Germinal center (tissue), 1 donor: ENCODE measurements at regions not wholly inside any gene's neighbourhood (a gene's known extent, or its start where the extent isn't known, plus 50 kb on each side); places are given as distances from the start of the nearest gene placed in this dataset.

Experiments used
- DNase-seq: peaks from one replicate; pipeline ENCODE4 v3.0.0; 2012; ENCODE audit warnings: mixed read lengths, low spot score

GRCh38 chr2:49490710-49491109 lies 336.4 kb upstream of the FSHR start:
- peak; percentile 3 for DNase-seq

GRCh38 chr2:49487139-49487538 lies 332.8 kb upstream of the FSHR start:
- no peak for DNase-seq

DNA sequence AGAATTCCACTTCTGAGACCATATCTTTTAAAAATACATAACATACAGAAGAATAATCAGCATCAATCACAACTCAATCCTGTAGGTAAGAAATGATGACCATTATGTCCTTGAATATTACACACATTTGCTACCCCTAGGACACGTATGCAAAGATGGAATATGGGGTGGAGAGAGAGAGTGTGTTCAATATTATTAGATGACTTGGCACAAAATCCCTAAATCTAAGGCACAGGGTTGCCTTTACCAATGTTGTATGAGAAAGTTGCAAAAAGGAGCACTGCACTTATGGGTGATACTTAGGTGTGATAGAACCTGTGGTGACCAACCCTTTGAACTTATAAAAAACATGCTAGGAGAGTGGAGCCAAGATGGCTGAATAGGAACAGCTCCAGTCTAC lies 326.2 kb upstream of the FSHR start:
- no peak for DNase-seq

DNA sequence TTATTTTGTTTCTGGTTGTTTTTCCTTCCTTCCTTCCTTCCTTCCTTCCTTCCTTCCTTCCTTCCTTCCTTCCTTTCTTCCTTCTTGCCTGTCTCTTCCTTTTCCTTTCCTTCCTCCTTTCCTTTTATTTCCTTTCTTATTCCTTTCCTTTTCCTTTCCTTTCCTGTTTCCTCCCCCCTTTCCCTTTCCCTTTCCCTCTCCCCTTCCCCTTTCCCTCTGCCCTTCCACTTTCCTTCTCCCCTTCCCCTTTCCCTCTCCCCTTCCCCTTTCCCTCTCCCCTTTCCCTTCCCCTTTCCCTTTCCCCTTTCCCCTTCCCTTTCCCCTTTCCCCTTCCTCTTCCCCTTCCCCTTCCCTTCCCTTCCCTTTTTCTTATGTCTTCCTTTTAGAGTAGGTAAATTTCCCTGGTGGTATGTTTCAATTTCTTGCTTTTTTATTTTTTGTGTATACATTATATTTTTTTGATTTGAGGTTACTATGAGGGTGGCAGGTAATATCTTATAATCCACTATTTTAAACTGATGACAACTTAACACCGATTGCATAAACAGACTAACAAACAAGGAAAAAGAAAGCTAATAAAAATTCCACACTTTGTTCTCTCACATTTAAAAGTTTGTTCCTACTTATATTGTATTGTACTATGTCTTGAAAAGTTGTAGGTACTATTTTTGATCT lies 311.0 kb upstream of the FSHR start:
- DNase-seq: no peak

- no peak for DNase-seq
Measured at GRCh38 chr2:49459314-49459993, 305.1 kb upstream of the FSHR start.

DNA sequence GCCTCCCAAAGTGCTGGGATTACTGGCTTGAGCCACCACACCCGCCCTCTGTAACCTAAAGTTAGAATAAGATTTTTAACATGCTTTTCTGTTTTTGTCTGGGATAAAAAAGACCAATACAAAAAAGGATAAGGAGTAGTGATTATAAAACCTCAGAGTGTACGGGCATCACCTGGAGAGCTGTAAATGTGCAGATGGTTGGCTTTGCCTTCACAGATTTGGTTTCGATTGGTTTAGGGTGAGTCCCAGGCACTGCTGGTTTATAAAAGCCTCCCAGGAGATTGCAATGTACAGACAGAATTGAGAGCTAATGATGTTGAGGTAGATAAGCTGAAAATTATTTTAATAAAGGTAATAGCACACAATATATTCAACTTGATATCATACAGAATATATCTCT lies 289.7 kb upstream of the FSHR start:
- DNase-seq: no peak

- no peak for DNase-seq
Measured at GRCh38 chr2:49426996-49427395, 272.7 kb upstream of the FSHR start.

- DNase-seq: no peak
Measured at GRCh38 chr2:49416252-49416651, 261.9 kb upstream of the FSHR start.

DNA sequence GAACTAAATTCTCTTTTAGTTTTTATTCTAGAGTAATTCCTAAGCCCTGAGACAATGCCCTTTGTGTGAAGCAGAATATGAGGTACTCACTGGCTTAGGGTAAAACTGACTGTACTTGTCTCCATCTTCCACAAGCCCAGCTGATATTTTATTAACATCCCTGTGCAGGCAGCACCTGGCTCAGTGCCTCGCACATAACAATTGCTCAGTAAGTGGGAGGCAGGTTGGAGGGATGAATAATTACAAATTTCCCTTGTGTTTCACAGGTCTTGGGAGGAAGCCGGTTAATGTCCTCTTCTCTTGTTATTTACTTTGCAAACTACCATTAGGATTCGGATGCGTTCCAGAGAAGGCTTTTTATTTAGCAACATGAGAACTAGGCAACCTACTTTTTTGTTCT lies 249.8 kb upstream of the FSHR start:
- DNase-seq: no peak

DNA sequence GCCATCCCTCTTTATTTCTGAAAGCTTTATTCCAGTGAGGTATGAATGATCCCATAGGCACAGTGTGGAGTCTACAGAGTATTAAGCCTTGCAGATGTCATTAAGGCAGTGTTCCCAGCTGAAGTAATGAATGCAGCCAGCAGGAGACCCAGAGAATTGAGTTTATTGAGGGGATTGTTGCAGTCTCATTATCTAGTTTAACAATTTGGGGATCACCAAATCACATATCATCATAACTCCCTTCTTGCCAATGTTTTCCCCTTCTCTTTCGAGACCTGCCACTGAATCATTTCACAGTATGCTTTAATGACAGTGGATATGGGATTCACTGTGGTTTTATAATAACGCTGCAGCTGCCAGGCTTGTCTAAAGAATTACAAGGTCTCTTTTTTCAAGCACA lies 249.3 kb upstream of the FSHR start:
- no peak for DNase-seq

DNA sequence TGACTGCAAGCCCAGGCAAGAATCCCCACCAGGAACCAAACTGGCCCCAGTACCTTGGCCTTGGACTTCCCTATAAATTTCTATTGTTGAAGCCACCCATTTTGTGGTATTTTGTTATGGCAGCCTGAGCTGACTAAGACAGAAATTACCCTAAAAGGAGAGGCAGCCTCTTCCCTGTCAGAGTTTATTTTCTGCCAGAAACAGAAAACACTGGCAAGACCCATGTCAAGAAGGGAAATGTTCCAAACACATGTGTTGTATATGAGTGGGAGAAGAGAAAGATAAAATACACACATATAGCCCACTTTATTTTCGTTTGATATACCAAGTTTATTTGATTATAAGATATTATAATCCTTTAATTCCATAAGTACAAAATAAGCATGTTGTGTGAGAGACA lies 225.1 kb upstream of the FSHR start:
- no peak for DNase-seq

DNA sequence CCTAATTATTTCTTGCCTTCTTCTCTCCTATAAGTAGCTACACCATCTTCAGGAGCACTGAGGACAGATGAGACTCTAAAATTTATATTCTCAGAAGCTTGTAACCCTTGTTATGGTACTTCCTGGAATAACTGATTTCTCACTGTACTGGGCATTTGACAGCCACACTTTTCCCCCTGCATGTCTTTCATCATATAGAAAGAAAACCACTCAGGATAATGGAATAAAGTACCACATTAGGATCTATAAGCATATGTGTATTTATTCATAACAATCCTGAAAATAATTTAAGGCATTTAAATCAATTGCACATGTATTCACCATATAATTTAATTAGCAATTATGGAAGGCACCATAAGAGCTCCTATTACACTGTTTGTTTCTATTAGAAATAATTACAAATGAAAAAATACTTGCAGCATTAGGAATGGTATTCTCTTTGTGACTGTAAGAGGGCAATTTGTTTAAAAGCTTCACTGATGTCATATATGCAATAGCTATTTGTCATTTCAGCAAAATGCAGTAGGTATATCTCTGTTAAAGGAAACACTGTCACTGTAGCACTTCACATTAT lies 216.9 kb upstream of the FSHR start:
- DNase-seq: no peak

DNA sequence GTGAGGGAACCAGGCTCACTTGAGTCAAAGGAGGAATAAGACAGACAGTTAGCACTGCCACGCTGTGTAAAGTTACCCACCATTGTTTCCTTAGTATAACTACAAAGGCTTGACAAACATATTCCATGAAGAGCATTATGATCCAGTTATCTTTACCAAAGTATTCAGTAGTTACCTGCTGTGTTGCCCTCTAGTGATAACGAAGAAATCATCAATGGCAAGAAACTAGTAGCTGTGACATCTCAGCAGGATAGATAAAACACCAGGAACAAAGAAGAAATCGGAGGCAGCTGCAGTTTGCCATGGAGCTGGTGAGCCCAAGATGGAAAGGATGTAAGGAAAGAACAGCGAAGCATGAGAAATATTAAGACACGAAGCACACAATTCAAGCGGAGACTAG lies 215.3 kb upstream of the FSHR start:
- no peak for DNase-seq

DNA sequence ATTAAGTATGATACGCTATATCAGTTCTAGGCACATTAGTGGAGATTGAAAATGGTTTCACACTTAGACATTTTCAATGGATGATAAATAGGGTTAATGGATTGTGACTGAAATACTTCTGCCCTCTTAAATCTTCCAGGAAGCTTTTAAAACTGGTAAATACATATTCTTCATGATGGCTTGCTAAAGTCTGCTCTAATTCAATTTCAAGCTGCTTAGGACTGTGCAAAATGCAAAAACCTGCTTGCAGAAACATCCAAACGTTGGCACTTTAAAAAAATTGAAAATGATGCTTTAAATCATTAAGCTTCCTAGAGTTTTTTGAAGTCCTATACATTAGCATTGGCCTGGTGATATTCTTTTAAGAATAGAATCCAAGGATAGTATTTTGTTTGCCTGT lies 214.8 kb upstream of the FSHR start:
- no peak for DNase-seq

- no peak for DNase-seq
Measured at GRCh38 chr2:49367003-49367402, 212.7 kb upstream of the FSHR start.

- DNase-seq: no peak
Measured at GRCh38 chr2:49360407-49360767, 206.1 kb upstream of the FSHR start.

DNA sequence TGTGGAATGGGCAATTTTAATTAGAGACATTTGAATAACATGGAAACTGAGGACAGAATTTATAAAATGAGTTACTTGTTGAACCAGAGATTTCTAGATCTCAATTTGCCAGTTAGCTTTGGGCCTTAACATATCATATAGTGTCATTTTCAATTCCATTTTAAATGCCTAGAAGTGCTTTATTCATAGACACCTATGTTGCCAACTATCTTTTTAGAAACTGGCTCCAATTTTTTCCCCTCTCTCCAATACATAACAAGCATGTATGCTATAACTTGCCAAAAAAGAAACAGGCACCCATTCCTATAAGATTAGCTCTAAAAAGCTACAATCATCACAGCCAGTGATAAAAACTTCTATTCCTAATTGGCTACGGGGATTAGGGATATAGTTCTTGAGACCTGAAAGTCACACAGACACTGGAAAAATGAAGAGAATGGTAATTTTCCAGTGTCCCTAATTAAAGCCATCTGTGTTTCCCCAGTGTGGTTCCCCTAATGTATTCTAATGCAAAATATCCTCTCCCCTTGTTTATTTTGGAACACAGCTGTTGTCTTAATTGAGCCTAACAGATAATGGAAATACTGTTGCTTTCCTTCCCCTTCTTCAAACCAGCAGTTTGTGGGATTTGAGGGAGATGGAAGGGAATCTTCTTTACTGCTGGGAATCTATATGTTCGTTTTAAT lies 205.5 kb upstream of the FSHR start:
- no peak for DNase-seq

DNA sequence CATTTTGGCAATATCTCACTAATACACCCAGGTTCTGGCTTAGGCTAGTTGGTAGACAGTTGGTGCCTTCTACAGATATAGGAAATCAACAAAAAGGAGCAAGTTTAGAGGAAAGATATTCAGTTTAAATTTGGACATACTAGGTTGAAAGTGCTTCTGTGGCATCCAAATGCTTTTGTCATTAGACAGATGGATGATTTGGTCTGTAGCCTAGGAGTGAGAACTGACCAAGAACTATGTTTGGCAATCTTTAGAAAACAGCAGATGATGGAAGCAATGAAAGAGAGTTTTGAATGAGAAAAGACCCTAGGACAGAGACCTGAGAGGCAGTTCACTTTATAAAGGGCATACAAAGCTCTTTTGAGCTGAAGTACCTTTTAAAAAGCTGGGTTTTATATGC lies 201.3 kb upstream of the FSHR start:
- DNase-seq: no peak

DNA sequence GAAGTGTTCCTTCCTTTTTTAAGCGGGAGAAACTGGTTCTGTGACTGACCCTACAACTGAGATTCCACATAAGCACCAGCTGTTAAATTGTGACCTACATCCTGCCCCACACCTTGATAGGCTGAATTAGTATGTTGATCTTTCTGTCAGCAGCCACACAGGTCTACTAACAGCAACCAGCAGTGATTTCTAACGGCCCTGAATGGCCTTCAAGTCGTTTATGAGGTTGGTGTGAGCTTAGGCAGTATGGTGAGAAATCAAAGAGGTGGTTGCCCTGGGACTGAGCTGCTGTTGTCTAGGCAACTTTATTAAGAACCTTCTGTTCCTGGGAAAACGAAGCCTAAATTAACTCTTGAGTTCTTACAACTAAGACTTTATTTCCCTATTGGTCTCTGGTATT lies 197.2 kb upstream of the FSHR start:
- no peak for DNase-seq

GRCh38 chr2:49343638-49344037 lies 189.3 kb upstream of the FSHR start:
- DNase-seq: no peak

- DNase-seq: no peak
Measured at GRCh38 chr2:49342156-49342555, 187.8 kb upstream of the FSHR start.

DNA sequence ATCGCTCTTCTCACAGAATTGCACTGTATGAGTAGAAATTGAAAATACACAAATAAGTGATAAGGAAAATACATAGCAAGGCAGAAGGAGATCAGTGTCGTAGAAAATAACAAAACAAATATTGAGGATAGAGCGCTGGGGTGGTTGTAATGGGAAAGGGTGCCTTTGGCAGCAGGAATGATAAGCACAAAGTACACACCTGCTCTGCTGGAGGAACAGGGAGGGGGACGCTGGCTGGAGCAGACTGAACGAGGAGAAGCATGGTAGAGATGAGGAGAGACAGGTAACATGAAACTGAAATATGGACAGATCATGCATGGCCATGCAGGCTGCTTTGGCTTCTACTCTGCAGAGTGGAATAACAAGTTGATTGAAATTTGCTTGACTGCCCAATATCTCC lies 181.2 kb upstream of the FSHR start:
- DNase-seq: no peak

- no peak for DNase-seq
Measured at GRCh38 chr2:49332415-49332814, 178.1 kb upstream of the FSHR start.
